ENCODE measurements at regions not wholly inside any gene's neighbourhood (a gene's known extent, or its start where the extent isn't known, plus 50 kb on each side); places are given as distances from the start of the nearest gene placed in this dataset.

GRCh38 chr14:44791730-44792129 is 170.0 kb downstream of the KLHL28 start:
- H3K4me3 ChIP-seq (replicated peaks in 1 of 2; ENCODE audit: low read depth in 2 of 2, low read length in 2 of 2): no peak overlapping the region
- TF ChIP-seq CTCF (IDR thresholded peaks at IDR 0.05; ENCODE audit: low read depth, low read length): no peak
- DNase-seq (ENCODE audit: low read depth in 2 of 2): peak in 1 of 2 donors; percentile 14

GRCh38 chr14:44788612-44789011 is 173.1 kb downstream of the KLHL28 start:
- no peak for TF ChIP-seq CTCF (IDR thresholded peaks at IDR 0.05; ENCODE audit: low read depth, low read length)
- no peak overlapping the region for H3K4me3 ChIP-seq (replicated peaks in 1 of 2; ENCODE audit: low read depth in 2 of 2, low read length in 2 of 2)
- peak in 1 of 2 donors; percentile 11 for DNase-seq (ENCODE audit: low read depth in 2 of 2)

- peak; percentile 39 to 55 for DNase-seq (ENCODE audit: low read depth in 2 of 2)
These were observed 176.7 kb downstream of the KLHL28 start for GRCh38 chr14:44785096-44785495.

GRCh38 chr14:44783901-44784300 is 177.8 kb downstream of the KLHL28 start:
- DNase-seq (ENCODE audit: low read depth in 2 of 2): no peak
- no peak for TF ChIP-seq CTCF (IDR thresholded peaks at IDR 0.05; ENCODE audit: low read depth, low read length)
- no peak overlapping the region for H3K4me3 ChIP-seq (replicated peaks in 1 of 2; ENCODE audit: low read depth in 2 of 2, low read length in 2 of 2)

More at GRCh38 chr14:44785096-44785495, 176.7 kb downstream of the KLHL28 start:
- no peak overlapping the region for H3K4me3 ChIP-seq (replicated peaks in 1 of 2; ENCODE audit: low read depth in 2 of 2, low read length in 2 of 2)
- TF ChIP-seq CTCF (IDR thresholded peaks at IDR 0.05; ENCODE audit: low read depth, low read length): no peak

- H3K4me3 ChIP-seq (replicated peaks in 1 of 2; ENCODE audit: low read depth in 2 of 2, low read length in 2 of 2): no peak overlapping the region
- DNase-seq (ENCODE audit: low read depth in 2 of 2): peak; percentile 70 to 76
- no peak for TF ChIP-seq CTCF (IDR thresholded peaks at IDR 0.05; ENCODE audit: low read depth, low read length)
These were observed 178.9 kb downstream of the KLHL28 start for GRCh38 chr14:44782775-44783238.

GRCh38 chr14:44780989-44781388 is 180.8 kb downstream of the KLHL28 start:
- no peak overlapping the region for H3K4me3 ChIP-seq (replicated peaks in 1 of 2; ENCODE audit: low read depth in 2 of 2, low read length in 2 of 2)
- DNase-seq (ENCODE audit: low read depth in 2 of 2): no peak

More at GRCh38 chr14:44780989-44781388, 180.8 kb downstream of the KLHL28 start:
- no peak for TF ChIP-seq CTCF (IDR thresholded peaks at IDR 0.05; ENCODE audit: low read depth, low read length)

All from cardiac fibroblast (primary cell).